GM21529 (cell line): ENCODE measurements at regions not wholly inside any gene's neighbourhood (a gene's known extent, or its start where the extent isn't known, plus 50 kb on each side); places are given as distances from the start of the nearest gene placed in this dataset.

ENCODE experiments used
- ATAC-seq: cut with Tn5 transposase; IDR thresholded peaks from one replicate; pipeline ENCODE4 v1.9.1; 2021; ENCODE audit not compliant: unreplicated experiment

- ATAC-seq = no peak
Measured at GRCh38 chr22:47718337-47718736, 955.9 kb downstream of the TBC1D22A start.

GRCh38 chr22:47716890-47717615, 954.6 kb downstream of the TBC1D22A start:
- ATAC-seq = no peak

- no peak for ATAC-seq
Measured at GRCh38 chr22:47715866-47716578, 953.6 kb downstream of the TBC1D22A start.

- no peak for ATAC-seq
Measured at GRCh38 chr22:47713941-47714340, 951.5 kb downstream of the TBC1D22A start.

- ATAC-seq = no peak
Measured at GRCh38 chr22:47710135-47710534, 947.7 kb downstream of the TBC1D22A start.

GRCh38 chr22:47705350-47705749, 942.9 kb downstream of the TBC1D22A start:
- ATAC-seq = no peak

GRCh38 chr22:47698906-47699305, 936.5 kb downstream of the TBC1D22A start:
- ATAC-seq = no peak

- ATAC-seq = no peak
Measured at GRCh38 chr22:47697861-47698260, 935.4 kb downstream of the TBC1D22A start.

- no peak for ATAC-seq
Measured at GRCh38 chr22:47696776-47697175, 934.3 kb downstream of the TBC1D22A start.

- no peak for ATAC-seq
Measured at GRCh38 chr22:47695176-47695575, 932.7 kb downstream of the TBC1D22A start.

- ATAC-seq = no peak
Measured at GRCh38 chr22:47694536-47695130, 932.2 kb downstream of the TBC1D22A start.

GRCh38 chr22:47693606-47694005, 931.2 kb downstream of the TBC1D22A start:
- ATAC-seq = no peak

GRCh38 chr22:47692811-47693210, 930.4 kb downstream of the TBC1D22A start:
- no peak for ATAC-seq

GRCh38 chr22:47691152-47691895, 928.9 kb downstream of the TBC1D22A start:
- no peak for ATAC-seq

- ATAC-seq = no peak
Measured at GRCh38 chr22:47690586-47690985, 928.1 kb downstream of the TBC1D22A start.

GRCh38 chr22:47690166-47690565, 927.7 kb downstream of the TBC1D22A start:
- ATAC-seq = no peak

- ATAC-seq = no peak
Measured at GRCh38 chr22:47687776-47688175, 925.3 kb downstream of the TBC1D22A start.

- ATAC-seq = no peak
Measured at GRCh38 chr22:47687346-47687655, 924.9 kb downstream of the TBC1D22A start.

- no peak for ATAC-seq
Measured at GRCh38 chr22:47686594-47687345, 924.3 kb downstream of the TBC1D22A start.

- ATAC-seq = no peak
Measured at GRCh38 chr22:47681411-47682165, 919.1 kb downstream of the TBC1D22A start.
